ENCODE measurements at regions not wholly inside any gene's neighbourhood (a gene's known extent, or its start where the extent isn't known, plus 50 kb on each side); places are given as distances from the start of the nearest gene placed in this dataset.
"Not testable (repeated sequence)": the region's sequence is repeated elsewhere in the genome, so short reads cannot be mapped to it uniquely, and the experiment has no call there.

- Histone ChIP-seq H3K27ac (ENCODE audit: low read depth, low read length, poor library complexity, severe bottlenecking) (no peak overlapping the region), H3K9me2 (ENCODE audit: insufficient read depth, low read length) (peaks cover 3% of the 10 kb centered on the region; the same call in 1 of the 2 replicates), H4K20me1 (ENCODE audit: insufficient read depth, low read length) (no peaks in the 10 kb centered on the region), H3K4me2 (ENCODE audit: low read length) (no peak overlapping the region), H2AFZ (ENCODE audit: low read length) (no peak overlapping the region), H3K36me3 (ENCODE audit: insufficient read depth, low read length) (no peaks in the 10 kb centered on the region), H3K4me1 (ENCODE audit: insufficient read depth, low read length, poor library complexity, severe bottlenecking) (no peaks in the 10 kb centered on the region), H3K79me2 (ENCODE audit: insufficient read depth, low read depth, low read length) (no peaks in the 10 kb centered on the region), H3K4me3 (ENCODE audit: low read depth, low read length, poor library complexity, severe bottlenecking) (no peak overlapping the region), H3K9me3 (ENCODE audit: low read length) (peaks cover 8% of the 10 kb centered on the region; the same call in 1 of the 2 replicates)
- DNase-seq (ENCODE audit: low spot score): no peak
- ChIA-PET CTCF (ENCODE audit: unreplicated experiment) (no interaction called here), POLR2A (no interaction called here)
- intact Hi-C loops (cut with micrococcal nuclease; ENCODE audit: unreplicated experiment): loop anchor here (5.0 kb wide), 1 partner anchor 1287 kb away; no protein-coding TSS in a partner anchor
- BruUV-seq (replicated peaks): no TSS peak
- no peak for TF ChIP-seq EZH2phosphoT487 (IDR thresholded peaks at IDR 0.05; ENCODE audit: borderline replicate concordance, low read depth, low read length)
- TF ChIP-seq, protein P1, sequence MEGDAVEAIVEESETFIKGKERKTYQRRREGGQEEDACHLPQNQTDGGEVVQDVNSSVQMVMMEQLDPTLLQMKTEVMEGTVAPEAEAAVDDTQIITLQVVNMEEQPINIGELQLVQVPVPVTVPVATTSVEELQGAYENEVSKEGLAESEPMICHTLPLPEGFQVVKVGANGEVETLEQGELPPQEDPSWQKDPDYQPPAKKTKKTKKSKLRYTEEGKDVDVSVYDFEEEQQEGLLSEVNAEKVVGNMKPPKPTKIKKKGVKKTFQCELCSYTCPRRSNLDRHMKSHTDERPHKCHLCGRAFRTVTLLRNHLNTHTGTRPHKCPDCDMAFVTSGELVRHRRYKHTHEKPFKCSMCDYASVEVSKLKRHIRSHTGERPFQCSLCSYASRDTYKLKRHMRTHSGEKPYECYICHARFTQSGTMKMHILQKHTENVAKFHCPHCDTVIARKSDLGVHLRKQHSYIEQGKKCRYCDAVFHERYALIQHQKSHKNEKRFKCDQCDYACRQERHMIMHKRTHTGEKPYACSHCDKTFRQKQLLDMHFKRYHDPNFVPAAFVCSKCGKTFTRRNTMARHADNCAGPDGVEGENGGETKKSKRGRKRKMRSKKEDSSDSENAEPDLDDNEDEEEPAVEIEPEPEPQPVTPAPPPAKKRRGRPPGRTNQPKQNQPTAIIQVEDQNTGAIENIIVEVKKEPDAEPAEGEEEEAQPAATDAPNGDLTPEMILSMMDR (conservative IDR thresholded peaks at IDR 0.05; ENCODE audit: low read length): no peak
These were observed 91.9 kb upstream of the PPP2R5C start for GRCh38 chr14:101669629-101670028.

DNA sequence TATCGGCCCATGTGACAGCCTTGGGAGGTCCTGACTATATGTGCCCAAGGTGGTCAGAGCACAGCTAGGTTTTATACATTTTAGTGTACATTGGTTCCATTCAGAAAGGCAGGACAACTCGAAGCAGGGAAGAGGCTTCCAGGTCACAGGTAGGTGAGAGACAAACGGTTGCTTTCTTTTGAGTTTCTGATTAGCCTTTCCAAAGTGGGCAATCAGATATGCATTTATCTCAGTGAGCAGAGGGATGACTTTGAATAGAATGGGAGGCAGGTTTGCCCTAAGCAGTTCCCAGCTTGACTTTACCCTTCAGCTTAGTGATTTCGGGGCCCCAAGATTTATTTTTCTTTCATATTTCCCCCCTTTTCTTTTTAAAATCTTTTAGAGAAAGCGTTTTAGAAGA, 87.6 kb upstream of the PPP2R5C start:
- Histone ChIP-seq H3K4me3 (ENCODE audit: low read depth, low read length, poor library complexity, severe bottlenecking) (no peak overlapping the region), H3K9me3 (ENCODE audit: low read length) (peaks cover 8% of the 10 kb centered on the region; the same call in 1 of the 2 replicates), H3K36me3 (ENCODE audit: insufficient read depth, low read length) (no peaks in the 10 kb centered on the region), H2AFZ (ENCODE audit: low read length) (no peak overlapping the region), H4K20me1 (ENCODE audit: insufficient read depth, low read length) (no peaks in the 10 kb centered on the region), H3K4me2 (ENCODE audit: low read length) (no peak overlapping the region), H3K4me1 (ENCODE audit: insufficient read depth, low read length, poor library complexity, severe bottlenecking) (no peaks in the 10 kb centered on the region), H3K9me2 (ENCODE audit: insufficient read depth, low read length) (peaks cover 3% of the 10 kb centered on the region; the same call in 1 of the 2 replicates), H3K27ac (ENCODE audit: low read depth, low read length, poor library complexity, severe bottlenecking) (no peak overlapping the region), H3K79me2 (ENCODE audit: insufficient read depth, low read depth, low read length) (no peaks in the 10 kb centered on the region)
- ChIA-PET CTCF (ENCODE audit: unreplicated experiment) (no interaction called here), POLR2A (interaction anchor here (0.7 to 1.2 kb wide), 2 partner anchors 10 to 253 kb away, joined by 3 to 5 read pairs; no protein-coding TSS in a partner anchor)
- no peak for DNase-seq (ENCODE audit: low spot score)
- no peak for TF ChIP-seq EZH2phosphoT487 (IDR thresholded peaks at IDR 0.05; ENCODE audit: borderline replicate concordance, low read depth, low read length)
- TF ChIP-seq, protein P1 (conservative IDR thresholded peaks at IDR 0.05; ENCODE audit: low read length): no peak
- intact Hi-C loops (cut with micrococcal nuclease; ENCODE audit: unreplicated experiment): no loop called here
- no TSS peak for BruUV-seq (replicated peaks)

- not testable (repeated sequence) for H3K4me2 ChIP-seq (ENCODE audit: low read length)
These were observed 85.7 kb upstream of the PPP2R5C start for GRCh38 chr14:101675835-101676234.

GRCh38 chr14:101677912-101678327, 83.6 kb upstream of the PPP2R5C start:
- POLR2A ChIA-PET: not testable (repeated sequence)

More at GRCh38 chr14:101675835-101676234, 85.7 kb upstream of the PPP2R5C start:
- H4K20me1 ChIP-seq (ENCODE audit: insufficient read depth, low read length); intact Hi-C loops (cut with micrococcal nuclease; ENCODE audit: unreplicated experiment); H3K9me2 ChIP-seq (ENCODE audit: insufficient read depth, low read length); H2AFZ ChIP-seq (ENCODE audit: low read length); DNase-seq (ENCODE audit: low spot score); BruUV-seq (replicated peaks); H3K4me1 ChIP-seq (ENCODE audit: insufficient read depth, low read length, poor library complexity, severe bottlenecking); H3K27ac ChIP-seq (ENCODE audit: low read depth, low read length, poor library complexity, severe bottlenecking); POLR2A ChIA-PET; H3K36me3 ChIP-seq (ENCODE audit: insufficient read depth, low read length); H3K79me2 ChIP-seq (ENCODE audit: insufficient read depth, low read depth, low read length); CTCF ChIA-PET (ENCODE audit: unreplicated experiment); H3K9me3 ChIP-seq (ENCODE audit: low read length); H3K4me3 ChIP-seq (ENCODE audit: low read depth, low read length, poor library complexity, severe bottlenecking): not testable (repeated sequence)

More at GRCh38 chr14:101677912-101678327, 83.6 kb upstream of the PPP2R5C start:
- H2AFZ ChIP-seq (ENCODE audit: low read length); BruUV-seq (replicated peaks); H3K27ac ChIP-seq (ENCODE audit: low read depth, low read length, poor library complexity, severe bottlenecking); intact Hi-C loops (cut with micrococcal nuclease; ENCODE audit: unreplicated experiment); H3K4me2 ChIP-seq (ENCODE audit: low read length); CTCF ChIA-PET (ENCODE audit: unreplicated experiment); H3K9me3 ChIP-seq (ENCODE audit: low read length); H3K9me2 ChIP-seq (ENCODE audit: insufficient read depth, low read length); H3K79me2 ChIP-seq (ENCODE audit: insufficient read depth, low read depth, low read length); DNase-seq (ENCODE audit: low spot score); H4K20me1 ChIP-seq (ENCODE audit: insufficient read depth, low read length); H3K4me3 ChIP-seq (ENCODE audit: low read depth, low read length, poor library complexity, severe bottlenecking); H3K36me3 ChIP-seq (ENCODE audit: insufficient read depth, low read length); H3K4me1 ChIP-seq (ENCODE audit: insufficient read depth, low read length, poor library complexity, severe bottlenecking): not testable (repeated sequence)

Data from OCI-LY7 (cell line).